Vagina (tissue), 2 donors: ENCODE measurements at regions not wholly inside any gene's neighbourhood (a gene's known extent, or its start where the extent isn't known, plus 50 kb on each side); places are given as distances from the start of the nearest gene placed in this dataset.

Experiments used
- CTCF ChIP-seq, 3 experiments: fragments of 450-650 bp in 2 of 3; fragments of 200-600 bp in 1 of 3; sonication (generic) in 1 of 3; IDR thresholded peaks; one replicate each; pipeline ENCODE4 v1.5.1; 2017 to 2019; ENCODE audit warnings: antibody characterized with exemption in 3 of 3, mild to moderate bottlenecking in 2 of 3, moderate library complexity in 2 of 3
- POLR2A ChIP-seq, 2 donors: fragments of 450-650 bp; IDR thresholded peaks; one replicate each; pipeline ENCODE4 v1.6.1; 2017; ENCODE audit warnings: antibody characterized with exemption in 2 of 2, mild to moderate bottlenecking in 2 of 2, moderate library complexity in 2 of 2
- POLR2AphosphoS5 ChIP-seq, 2 donors: sonication (generic); formaldehyde crosslinking; IDR thresholded peaks; one replicate each; pipeline ENCODE4 v1.9.0; 2017; ENCODE audit warnings: antibody characterized with exemption in 2 of 2, mild to moderate bottlenecking in 2 of 2, low read depth in 1 of 2; ENCODE audit not compliant: insufficient read depth in 1 of 2

GRCh38 chr5:173463207-173463606, 135.0 kb upstream of the STC2 start:
- TF ChIP-seq CTCF (IDR thresholded peaks at IDR 0.05), result no peak
- no peak for TF ChIP-seq POLR2AphosphoS5 (IDR thresholded peaks at IDR 0.05; ENCODE audit: insufficient read depth in 1 of 2, low read depth in 1 of 2)
- no peak for TF ChIP-seq POLR2A (IDR thresholded peaks at IDR 0.05)
